HG03457 (cell line): ENCODE measurements at regions not wholly inside any gene's neighbourhood (a gene's known extent, or its start where the extent isn't known, plus 50 kb on each side); places are given as distances from the start of the nearest gene placed in this dataset.

ENCODE experiments used
- ATAC-seq: cut with Tn5 transposase; IDR thresholded peaks from one replicate; pipeline ENCODE4 v1.9.1; 2021; ENCODE audit warnings: moderate number of reproducible peaks; ENCODE audit not compliant: unreplicated experiment

GRCh38 chr9:79798450-79798849, 226.7 kb downstream of the TLE4 start:
- no peak for ATAC-seq

- no peak for ATAC-seq
Observed at GRCh38 chr9:79796411-79796810, 224.6 kb downstream of the TLE4 start.

GRCh38 chr9:79788662-79789061, 216.9 kb downstream of the TLE4 start:
- ATAC-seq: no peak

- no peak for ATAC-seq
Observed at GRCh38 chr9:79781263-79781662, 209.5 kb downstream of the TLE4 start.

- no peak for ATAC-seq
Observed at GRCh38 chr9:79780559-79780958, 208.8 kb downstream of the TLE4 start.

- no peak for ATAC-seq
Observed at GRCh38 chr9:79779901-79780300, 208.1 kb downstream of the TLE4 start.

GRCh38 chr9:79778581-79778980, 206.8 kb downstream of the TLE4 start:
- ATAC-seq: no peak

- no peak for ATAC-seq
Observed at GRCh38 chr9:79776581-79776980, 204.8 kb downstream of the TLE4 start.
